Transverse colon (tissue), 4 donors: ENCODE measurements at regions not wholly inside any gene's neighbourhood (a gene's known extent, or its start where the extent isn't known, plus 50 kb on each side); places are given as distances from the start of the nearest gene placed in this dataset.

Experiments used
- CTCF ChIP-seq, 5 experiments: fragments of 200-600 bp in 3 of 5; fragments of 450-650 bp in 2 of 5; sonication (generic) in 3 of 5; IDR thresholded peaks; 1 replicate in 2 of 5; 2 replicates in 3 of 5; pipeline ENCODE4 v1.5.1; 2016 to 2017; ENCODE audit warnings: antibody characterized with exemption in 5 of 5, inconsistent platforms in 3 of 5, mild to moderate bottlenecking in 2 of 5, moderate library complexity in 1 of 5
- POLR2A ChIP-seq: fragments of 450-650 bp; IDR thresholded peaks from one replicate; pipeline ENCODE4 v1.6.1; 2016; ENCODE audit warnings: antibody characterized with exemption, mild to moderate bottlenecking, moderate library complexity
- POLR2AphosphoS5 ChIP-seq, 3 donors: sonication (generic); formaldehyde crosslinking; IDR thresholded peaks; one replicate each; pipeline ENCODE4 v1.6.1; 2016; ENCODE audit warnings: antibody characterized with exemption in 3 of 3

GRCh38 chr14:61861320-61861865, 99.2 kb downstream of the SNAPC1 start:
- TF ChIP-seq CTCF (IDR thresholded peaks at IDR 0.05) (no peak), POLR2A (no peak), POLR2AphosphoS5 (IDR thresholded peaks at IDR 0.05) (no peak)
